IMR-90 (cell line): ENCODE measurements at regions not wholly inside any gene's neighbourhood (a gene's known extent, or its start where the extent isn't known, plus 50 kb on each side); places are given as distances from the start of the nearest gene placed in this dataset.
"Not testable (repeated sequence)": the region's sequence is repeated elsewhere in the genome, so short reads cannot be mapped to it uniquely, and the experiment has no call there.

Experiments
- ATAC-seq: fragments of 200-7000 bp; cut with Tn5 transposase; 2 replicates; pipeline ENCODE4 v1.9.1; 2020; ENCODE audit warnings: low read depth, mild to moderate bottlenecking, moderate library complexity
- BruUV-seq: library from RNA; stranded (reverse); fragments of 400-500 nt; replicated peaks from 2 replicates; lab custom pipeline; 2021; lab: Mats Ljungman, UMichigan
- CTCF ChIA-PET: fragments of 300-600 bp; formaldehyde crosslinking; extraction: SDS; loops from one replicate; lab custom pipeline; 2021; ENCODE audit warnings: antibody characterized with exemption; lab: Yijun Ruan, JAX
- POLR2A ChIA-PET: fragments of 300-600 bp; sonication (Branson Sonifier 250); formaldehyde crosslinking; loops from one replicate; lab custom pipeline; 2022; ENCODE audit warnings: antibody characterized with exemption; ENCODE audit not compliant: unreplicated experiment; lab: Charles Lee
- DNase-seq: peaks from one replicate; pipeline ENCODE4 v3.0.0; 2013
- H2AFZ ChIP-seq: replicated peaks from 2 replicates; pipeline ENCODE3; 2013; ENCODE audit warnings: low read length, mild to moderate bottlenecking; ENCODE audit not compliant: poor library complexity
- H2AK5ac ChIP-seq: 2 replicates; pipeline ENCODE4 v1.6.1; 2013; ENCODE audit warnings: low read depth, low read length, inconsistent platforms
- H2AK9ac ChIP-seq: replicated peaks from 2 replicates; pipeline ENCODE3; 2013; ENCODE audit warnings: mild to moderate bottlenecking, low read depth, low read length, moderate library complexity; ENCODE audit not compliant: poor library complexity
- H2BK120ac ChIP-seq: 2 replicates; pipeline ENCODE4 v1.6.1; 2013; ENCODE audit warnings: low read depth, low read length, inconsistent platforms
- H2BK15ac ChIP-seq: 3 replicates; pipeline ENCODE4 v1.6.1; 2013; ENCODE audit warnings: low read depth, low read length, inconsistent platforms
- H2BK20ac ChIP-seq: 2 replicates; pipeline ENCODE4 v1.6.1; 2013; ENCODE audit warnings: low read depth, mild to moderate bottlenecking, inconsistent platforms, low read length, moderate library complexity
- H2BK5ac ChIP-seq: 2 replicates; pipeline ENCODE4 v1.6.1; 2013; ENCODE audit warnings: mild to moderate bottlenecking, low read depth, low read length, inconsistent platforms; ENCODE audit not compliant: poor library complexity, severe bottlenecking
- H3K14ac ChIP-seq: replicated peaks from 2 replicates; pipeline ENCODE4 v1.6.1; 2013; ENCODE audit warnings: low read depth, low read length, inconsistent platforms
- H3K18ac ChIP-seq: 2 replicates; pipeline ENCODE4 v1.6.1; 2013; ENCODE audit warnings: low read depth, low read length, control low read depth
- H3K23ac ChIP-seq: 2 replicates; pipeline ENCODE4 v1.6.1; 2013; ENCODE audit warnings: low read depth, low read length, inconsistent platforms
- H3K27ac ChIP-seq: 2 replicates; pipeline ENCODE4 v1.5.1; 2013; ENCODE audit warnings: mild to moderate bottlenecking, control low read depth, low read length; ENCODE audit not compliant: insufficient read depth
- H3K27me3 ChIP-seq: 2 replicates; pipeline ENCODE4 v1.6.1; 2013; ENCODE audit warnings: low read length; ENCODE audit not compliant: control insufficient read depth, insufficient read depth
- H3K36me3 ChIP-seq: 2 replicates; pipeline ENCODE4 v1.6.1; 2013; ENCODE audit warnings: low read length, mixed read lengths; ENCODE audit not compliant: control insufficient read depth, insufficient read depth
- H3K4ac ChIP-seq: 2 replicates; pipeline ENCODE4 v1.6.1; 2013; ENCODE audit warnings: low read depth, low read length, inconsistent platforms
- H3K4me1 ChIP-seq: 2 replicates; pipeline ENCODE4 v1.6.1; 2013; ENCODE audit warnings: low read length, mixed read lengths; ENCODE audit not compliant: control insufficient read depth, insufficient read depth
- H3K4me2 ChIP-seq: 2 replicates; pipeline ENCODE4 v1.6.1; 2013; ENCODE audit warnings: low read depth, mild to moderate bottlenecking, control low read depth, low read length, moderate library complexity
- H3K4me3 ChIP-seq: 2 replicates; pipeline ENCODE4 v1.5.1; 2013; ENCODE audit warnings: low read depth, mild to moderate bottlenecking, control low read depth, low read length, moderate library complexity; ENCODE audit not compliant: insufficient read depth
- H3K56ac ChIP-seq: 2 replicates; pipeline ENCODE4 v1.6.1; 2013; ENCODE audit warnings: low read length, inconsistent platforms; ENCODE audit not compliant: insufficient read depth; ENCODE audit errors: extremely low read depth
- H3K79me1 ChIP-seq, 2 experiments: 2 replicates each; pipeline ENCODE4 v1.6.1; 2013; ENCODE audit warnings: low read length in 2 of 2, inconsistent platforms in 1 of 2, low read depth in 1 of 2
- H3K9ac ChIP-seq: 2 replicates; pipeline ENCODE4 v1.6.1; 2013; ENCODE audit warnings: low read depth, low read length, control low read depth
- H3K9me1 ChIP-seq: 2 replicates; pipeline ENCODE4 v1.6.1; 2013; ENCODE audit warnings: low read length, inconsistent platforms; ENCODE audit not compliant: insufficient read depth
- H3K9me3 ChIP-seq: 2 replicates; pipeline ENCODE4 v1.6.1; 2013; ENCODE audit warnings: low read length; ENCODE audit not compliant: control insufficient read depth, insufficient read depth
- H4K20me1 ChIP-seq: 2 replicates; pipeline ENCODE4 v1.6.1; 2013; ENCODE audit warnings: low read length, inconsistent platforms; ENCODE audit not compliant: insufficient read depth
- H4K5ac ChIP-seq: 2 replicates; pipeline ENCODE4 v1.6.1; 2013; ENCODE audit warnings: mild to moderate bottlenecking, low read depth, low read length, control low read depth
- H4K8ac ChIP-seq, 2 experiments: 2 replicates each; pipeline ENCODE4 v1.6.1; 2013; ENCODE audit warnings: low read depth in 2 of 2, low read length in 2 of 2, control low read depth in 1 of 2, inconsistent platforms in 1 of 2
- H4K91ac ChIP-seq: 2 replicates; pipeline ENCODE4 v1.6.1; 2013; ENCODE audit warnings: low read depth, low read length, inconsistent platforms; ENCODE audit not compliant: insufficient read depth
- WGBS, 2 experiments: methylation state at CpG; one replicate each; pipeline versions ENCODE4 v1.1.5 to v1.1.7; 2013; ENCODE audit warnings: missing lambda C conversion rate in 2 of 2; ENCODE audit not compliant: insufficient read length in 1 of 2; ENCODE audit errors: extremely low coverage in 2 of 2; 5-methylcytosine and 5-hydroxymethylcytosine counted together
- dilution Hi-C: fragments of 300-500 bp; cut with HindIII; formaldehyde crosslinking; loops from one replicate; pipeline ENCODE4 v1.14.3; 2018; ENCODE audit warnings: low sequenced_read_pairs; ENCODE audit not compliant: unreplicated experiment
- in situ Hi-C: fragments of 300-500 bp; cut with MboI; formaldehyde crosslinking; loops from 3 replicates; pipeline ENCODE4 v1.14.3; 2019; ENCODE audit warnings: low sequenced_read_pairs, inconsistent platforms, mixed read lengths
- intact Hi-C: fragments of 100-400 bp; cut with micrococcal nuclease; formaldehyde crosslinking; loops from 2 replicates; pipeline ENCODE4 v1.10.0; 2022

GRCh38 chr10:34951263-34951887, 136.3 kb upstream of the PARD3 start:
- H2BK15ac ChIP-seq, H4K20me1 ChIP-seq, H2AFZ ChIP-seq, H3K79me1 ChIP-seq, in situ Hi-C loops, H4K8ac ChIP-seq, H4K5ac ChIP-seq, H3K14ac ChIP-seq, H3K4me3 ChIP-seq, H3K4me1 ChIP-seq, dilution Hi-C loops, H3K9me3 ChIP-seq, H4K91ac ChIP-seq, H3K4ac ChIP-seq, H3K56ac ChIP-seq, DNase-seq, H3K23ac ChIP-seq, H2BK20ac ChIP-seq, H2BK120ac ChIP-seq, H2AK5ac ChIP-seq, H3K18ac ChIP-seq, H3K9ac ChIP-seq, H3K36me3 ChIP-seq, H3K27ac ChIP-seq, H3K27me3 ChIP-seq, BruUV-seq, ATAC-seq, H2BK5ac ChIP-seq, H2AK9ac ChIP-seq, H3K4me2 ChIP-seq, H3K9me1 ChIP-seq: not testable (repeated sequence)
- WGBS, 2 experiments, result 89% methylated on average over 3 of the region's 11 CpGs; no CpG with 5 or more reads in 1 of the 2 experiments
- ChIA-PET CTCF (interaction anchor here (0.6 kb wide), 1 partner anchor 11 kb away, joined by 3 read pairs; no protein-coding TSS in a partner anchor), POLR2A (interaction anchor here (0.6 kb wide), 1 partner anchor 297 kb away, joined by 7 read pairs; no protein-coding TSS in a partner anchor)
- intact Hi-C loops, result loop anchor here (10.0 kb wide), 1 partner anchor 227 kb away; no protein-coding TSS in a partner anchor

DNA sequence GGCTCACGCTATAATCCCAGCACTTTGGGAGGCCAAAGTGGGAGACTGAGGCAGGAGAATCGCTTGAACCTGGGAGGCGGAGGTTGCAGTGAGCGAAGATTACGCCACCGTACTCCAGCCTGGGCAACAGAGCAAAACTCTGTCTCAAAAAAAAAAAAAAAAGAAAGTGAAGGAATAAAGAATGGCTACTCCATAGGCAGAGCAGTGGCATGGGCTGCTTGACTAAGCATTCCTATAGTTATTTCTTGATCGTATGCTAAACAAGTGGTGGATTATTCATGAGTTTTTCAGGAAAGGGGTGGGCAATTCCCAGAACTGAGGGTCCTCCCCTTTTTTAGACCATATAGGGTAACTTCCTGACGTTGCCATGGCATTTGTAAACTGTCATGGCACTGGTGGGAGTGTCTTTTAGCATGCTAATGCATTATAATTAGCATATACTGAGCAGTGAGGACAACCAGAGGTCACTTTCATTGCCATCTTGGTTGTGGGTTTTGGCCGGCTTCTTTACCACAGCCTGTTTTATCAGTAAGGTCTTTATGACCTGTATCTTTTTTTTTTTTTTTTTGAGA, 130.9 kb upstream of the PARD3 start:
- H4K8ac ChIP-seq, H2BK20ac ChIP-seq, H3K56ac ChIP-seq, H3K4me2 ChIP-seq, H3K4me1 ChIP-seq, H2AFZ ChIP-seq, H3K27ac ChIP-seq, DNase-seq, BruUV-seq, H3K18ac ChIP-seq, H2BK5ac ChIP-seq, H3K23ac ChIP-seq, H3K9ac ChIP-seq, H3K9me3 ChIP-seq, H3K4ac ChIP-seq, CTCF ChIA-PET, H3K36me3 ChIP-seq, H3K9me1 ChIP-seq, in situ Hi-C loops, H2BK120ac ChIP-seq, H3K14ac ChIP-seq, H4K91ac ChIP-seq, H3K4me3 ChIP-seq, ATAC-seq, H2BK15ac ChIP-seq, POLR2A ChIA-PET, H4K5ac ChIP-seq, dilution Hi-C loops, H2AK9ac ChIP-seq, H3K79me1 ChIP-seq, intact Hi-C loops, H3K27me3 ChIP-seq, H2AK5ac ChIP-seq, H4K20me1 ChIP-seq: not testable (repeated sequence)
- WGBS, 2 experiments, result 80% methylated on average over 1 of the region's 9 CpGs; no CpG with 5 or more reads in 1 of the 2 experiments
